Iris pigment epithelial cell (primary cell): ENCODE measurements at regions not wholly inside any gene's neighbourhood (a gene's known extent, or its start where the extent isn't known, plus 50 kb on each side); places are given as distances from the start of the nearest gene placed in this dataset.
"Not testable (repeated sequence)": the region's sequence is repeated elsewhere in the genome, so short reads cannot be mapped to it uniquely, and the experiment has no call there.

Experiments used
- DNase-seq: peaks from one replicate; pipeline ENCODE4 v3.0.0-alpha.2; 2011; ENCODE audit warnings: low read depth

GRCh38 chr11:112310848-112311247, 50.2 kb upstream of the PLET1 start:
- DNase-seq, result no peak

- DNase-seq, result no peak
These were observed 54.5 kb upstream of the PLET1 start for GRCh38 chr11:112315057-112315720.

GRCh38 chr11:112315861-112316739, 55.4 kb upstream of the PLET1 start:
- no peak for DNase-seq

- no peak for DNase-seq
These were observed 56.3 kb upstream of the PLET1 start for GRCh38 chr11:112316971-112317370.

- DNase-seq, result peak; percentile 96
These were observed 57.5 kb upstream of the PLET1 start for GRCh38 chr11:112318184-112318591.

GRCh38 chr11:112318661-112319060, 58.0 kb upstream of the PLET1 start:
- no peak for DNase-seq

- peak; percentile 93 for DNase-seq
These were observed 60.0 kb upstream of the PLET1 start for GRCh38 chr11:112320668-112321067.

- DNase-seq, result peak; percentile 96
These were observed 61.0 kb upstream of the PLET1 start for GRCh38 chr11:112321501-112322172.

- DNase-seq, result no peak
These were observed 61.6 kb upstream of the PLET1 start for GRCh38 chr11:112322173-112322790.

GRCh38 chr11:112334381-112334780, 73.7 kb upstream of the PLET1 start:
- DNase-seq, result no peak

- no peak for DNase-seq
These were observed 75.8 kb upstream of the PLET1 start for GRCh38 chr11:112336356-112336886.

- no peak for DNase-seq
These were observed 78.9 kb upstream of the PLET1 start for GRCh38 chr11:112339566-112339965.

GRCh38 chr11:112343368-112344039, 82.8 kb upstream of the PLET1 start:
- peak; percentile 67 for DNase-seq

- DNase-seq, result no peak
These were observed 83.4 kb upstream of the PLET1 start for GRCh38 chr11:112344040-112344413.

- no peak for DNase-seq
These were observed 84.5 kb upstream of the PLET1 start for GRCh38 chr11:112345166-112345565.

- DNase-seq, result no peak
These were observed 85.0 kb upstream of the PLET1 start for GRCh38 chr11:112345706-112346105.

GRCh38 chr11:112346586-112346985, 85.9 kb upstream of the PLET1 start:
- DNase-seq, result no peak

GRCh38 chr11:112348480-112349029, 87.9 kb upstream of the PLET1 start:
- no peak for DNase-seq

GRCh38 chr11:112351423-112351822, 90.8 kb upstream of the PLET1 start:
- DNase-seq, result not testable (repeated sequence)

GRCh38 chr11:112352907-112353306, 92.2 kb upstream of the PLET1 start:
- DNase-seq, result peak; percentile 37

GRCh38 chr11:112354364-112354763, 93.7 kb upstream of the PLET1 start:
- no peak for DNase-seq
